ENCODE measurements at regions not wholly inside any gene's neighbourhood (a gene's known extent, or its start where the extent isn't known, plus 50 kb on each side); places are given as distances from the start of the nearest gene placed in this dataset.

GRCh38 chr9:84154320-84154719 is 173.7 kb downstream of the RMI1 start:
- TF ChIP-seq, protein P1, sequence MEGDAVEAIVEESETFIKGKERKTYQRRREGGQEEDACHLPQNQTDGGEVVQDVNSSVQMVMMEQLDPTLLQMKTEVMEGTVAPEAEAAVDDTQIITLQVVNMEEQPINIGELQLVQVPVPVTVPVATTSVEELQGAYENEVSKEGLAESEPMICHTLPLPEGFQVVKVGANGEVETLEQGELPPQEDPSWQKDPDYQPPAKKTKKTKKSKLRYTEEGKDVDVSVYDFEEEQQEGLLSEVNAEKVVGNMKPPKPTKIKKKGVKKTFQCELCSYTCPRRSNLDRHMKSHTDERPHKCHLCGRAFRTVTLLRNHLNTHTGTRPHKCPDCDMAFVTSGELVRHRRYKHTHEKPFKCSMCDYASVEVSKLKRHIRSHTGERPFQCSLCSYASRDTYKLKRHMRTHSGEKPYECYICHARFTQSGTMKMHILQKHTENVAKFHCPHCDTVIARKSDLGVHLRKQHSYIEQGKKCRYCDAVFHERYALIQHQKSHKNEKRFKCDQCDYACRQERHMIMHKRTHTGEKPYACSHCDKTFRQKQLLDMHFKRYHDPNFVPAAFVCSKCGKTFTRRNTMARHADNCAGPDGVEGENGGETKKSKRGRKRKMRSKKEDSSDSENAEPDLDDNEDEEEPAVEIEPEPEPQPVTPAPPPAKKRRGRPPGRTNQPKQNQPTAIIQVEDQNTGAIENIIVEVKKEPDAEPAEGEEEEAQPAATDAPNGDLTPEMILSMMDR (IDR thresholded peaks at IDR 0.05; ENCODE audit: insufficient read depth, low read depth, low read length) = no peak
- no peak for TF ChIP-seq EZH2 (IDR thresholded peaks at IDR 0.05; ENCODE audit: insufficient read depth, low read length)

Measured in astrocyte (in vitro differentiated cells and primary cell).